ENCODE measurements at regions not wholly inside any gene's neighbourhood (a gene's known extent, or its start where the extent isn't known, plus 50 kb on each side); places are given as distances from the start of the nearest gene placed in this dataset.

DNA sequence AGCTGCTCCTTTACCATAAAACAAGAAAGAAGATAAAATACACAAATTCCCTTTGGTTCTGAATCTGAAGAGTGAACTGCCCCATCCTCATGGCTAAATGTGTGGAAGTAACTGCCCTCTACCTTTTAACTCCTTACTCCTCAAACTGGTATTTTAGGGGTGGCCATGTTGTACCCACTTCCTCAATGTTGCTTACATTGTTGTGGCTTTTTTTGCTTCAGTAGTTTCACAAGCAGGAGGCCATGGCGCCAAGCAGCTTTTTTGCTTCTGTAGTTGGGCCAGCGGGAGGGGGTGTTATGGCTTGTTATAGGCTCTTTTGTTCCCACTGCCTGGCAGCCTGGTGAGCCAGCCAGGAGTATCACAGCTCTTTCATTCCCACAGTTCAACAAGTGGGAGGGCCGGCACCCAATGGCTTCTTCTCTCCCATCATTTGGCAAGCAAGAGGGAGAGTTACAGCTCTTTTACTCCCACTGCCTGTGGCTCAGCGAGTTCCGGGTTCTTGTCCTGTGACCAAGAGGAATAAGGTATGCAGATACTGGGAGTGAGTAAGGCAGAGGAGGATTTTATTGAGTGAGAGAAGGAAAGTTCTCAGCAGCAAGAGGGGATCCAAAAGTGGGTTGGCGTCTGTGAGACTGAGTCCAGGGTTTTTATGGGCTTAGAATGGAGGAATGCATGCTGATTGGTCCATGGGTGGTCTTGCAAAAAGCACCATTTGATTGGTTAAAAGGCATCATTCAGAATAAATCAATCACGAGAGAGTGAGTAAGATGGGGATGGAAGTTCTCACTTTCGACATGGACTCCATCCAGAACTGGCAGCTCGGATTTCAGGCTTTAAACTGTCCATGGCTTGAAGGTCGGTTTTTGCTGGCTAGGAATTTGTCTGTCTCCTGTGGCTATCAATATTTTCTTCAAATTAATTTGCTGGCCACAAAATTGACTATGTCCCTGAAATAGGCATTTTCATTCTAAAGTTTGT is 429.6 kb downstream of the HLX start:
- Histone ChIP-seq H3K79me2 (ENCODE audit: control insufficient read depth, insufficient read depth, low read length) (no peaks in the 10 kb centered on the region), H2AFZ (ENCODE audit: control insufficient read depth, low read depth, low read length) (no peak overlapping the region), H3K36me3 (ENCODE audit: control insufficient read depth in 2 of 2, insufficient read depth in 2 of 2, low read length in 1 of 2) (no peaks in the 10 kb centered on the region), H3K4me2 (ENCODE audit: control insufficient read depth, insufficient read depth) (no peak overlapping the region), H3K9me3 (replicated peaks; ENCODE audit: control insufficient read depth, insufficient read depth, low read length) (no peaks in the 10 kb centered on the region; the same call in 2 of the 3 replicates), H3K27ac (ENCODE audit: control insufficient read depth, insufficient read depth) (no peak overlapping the region), H4K20me1 (ENCODE audit: control insufficient read depth, insufficient read depth) (no peaks in the 10 kb centered on the region), H3K9ac (ENCODE audit: control insufficient read depth, insufficient read depth, low read length) (no peak overlapping the region), H3K4me3 (no peak overlapping the region), H3K27me3 (replicated peaks in 1 of 2; ENCODE audit: control insufficient read depth in 2 of 2, insufficient read depth in 2 of 2, low read length in 1 of 2) (no peaks in the 10 kb centered on the region), H3K4me1 (ENCODE audit: control insufficient read depth, insufficient read depth, low read length) (no peaks in the 10 kb centered on the region)
- RAD21 ChIA-PET (ENCODE audit: unreplicated experiment), result no interaction called here
- CTCF ChIA-PET, result no interaction called here
- DNase-seq (ENCODE audit: low read depth, low spot score) (no peak), FAIRE-seq (no peak), ATAC-seq (no peak)
- BruUV-seq (replicated peaks), result no TSS peak
- SMC1A ChIA-PET (ENCODE audit: uncharacterized antibody, unreplicated experiment), result interaction anchor here (1.4 kb wide), 1 partner anchor 45 kb away, joined by 3 read pairs; no protein-coding TSS in a partner anchor
- intact Hi-C loops (cut with micrococcal nuclease; ENCODE audit: unreplicated experiment), result no loop called here
- TF ChIP-seq, protein P1, sequence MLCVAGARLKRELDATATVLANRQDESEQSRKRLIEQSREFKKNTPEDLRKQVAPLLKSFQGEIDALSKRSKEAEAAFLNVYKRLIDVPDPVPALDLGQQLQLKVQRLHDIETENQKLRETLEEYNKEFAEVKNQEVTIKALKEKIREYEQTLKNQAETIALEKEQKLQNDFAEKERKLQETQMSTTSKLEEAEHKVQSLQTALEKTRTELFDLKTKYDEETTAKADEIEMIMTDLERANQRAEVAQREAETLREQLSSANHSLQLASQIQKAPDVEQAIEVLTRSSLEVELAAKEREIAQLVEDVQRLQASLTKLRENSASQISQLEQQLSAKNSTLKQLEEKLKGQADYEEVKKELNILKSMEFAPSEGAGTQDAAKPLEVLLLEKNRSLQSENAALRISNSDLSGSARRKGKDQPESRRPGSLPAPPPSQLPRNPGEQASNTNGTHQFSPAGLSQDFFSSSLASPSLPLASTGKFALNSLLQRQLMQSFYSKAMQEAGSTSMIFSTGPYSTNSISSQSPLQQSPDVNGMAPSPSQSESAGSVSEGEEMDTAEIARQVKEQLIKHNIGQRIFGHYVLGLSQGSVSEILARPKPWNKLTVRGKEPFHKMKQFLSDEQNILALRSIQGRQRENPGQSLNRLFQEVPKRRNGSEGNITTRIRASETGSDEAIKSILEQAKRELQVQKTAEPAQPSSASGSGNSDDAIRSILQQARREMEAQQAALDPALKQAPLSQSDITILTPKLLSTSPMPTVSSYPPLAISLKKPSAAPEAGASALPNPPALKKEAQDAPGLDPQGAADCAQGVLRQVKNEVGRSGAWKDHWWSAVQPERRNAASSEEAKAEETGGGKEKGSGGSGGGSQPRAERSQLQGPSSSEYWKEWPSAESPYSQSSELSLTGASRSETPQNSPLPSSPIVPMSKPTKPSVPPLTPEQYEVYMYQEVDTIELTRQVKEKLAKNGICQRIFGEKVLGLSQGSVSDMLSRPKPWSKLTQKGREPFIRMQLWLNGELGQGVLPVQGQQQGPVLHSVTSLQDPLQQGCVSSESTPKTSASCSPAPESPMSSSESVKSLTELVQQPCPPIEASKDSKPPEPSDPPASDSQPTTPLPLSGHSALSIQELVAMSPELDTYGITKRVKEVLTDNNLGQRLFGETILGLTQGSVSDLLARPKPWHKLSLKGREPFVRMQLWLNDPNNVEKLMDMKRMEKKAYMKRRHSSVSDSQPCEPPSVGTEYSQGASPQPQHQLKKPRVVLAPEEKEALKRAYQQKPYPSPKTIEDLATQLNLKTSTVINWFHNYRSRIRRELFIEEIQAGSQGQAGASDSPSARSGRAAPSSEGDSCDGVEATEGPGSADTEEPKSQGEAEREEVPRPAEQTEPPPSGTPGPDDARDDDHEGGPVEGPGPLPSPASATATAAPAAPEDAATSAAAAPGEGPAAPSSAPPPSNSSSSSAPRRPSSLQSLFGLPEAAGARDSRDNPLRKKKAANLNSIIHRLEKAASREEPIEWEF (IDR thresholded peaks at IDR 0.05; ENCODE audit: insufficient replicate concordance, low read depth, low read length), result no peak
- TF ChIP-seq SPI1 (IDR thresholded peaks at IDR 0.05; ENCODE audit: borderline replicate concordance, insufficient read depth, low read depth, low read length), result peak; percentile 37; the same call in 1 of the 2 replicates
- 26% methylated on average over 10 of the region's 10 CpGs for WGBS (ENCODE audit: insufficient coverage, insufficient replicate concordance, low lambda C conversion rate, missing lambda C conversion rate)
- POLR2A ChIA-PET, result no interaction called here
- in situ Hi-C loops (cut with MboI), result no loop called here
